ENCODE measurements at regions not wholly inside any gene's neighbourhood (a gene's known extent, or its start where the extent isn't known, plus 50 kb on each side); places are given as distances from the start of the nearest gene placed in this dataset.

DNA sequence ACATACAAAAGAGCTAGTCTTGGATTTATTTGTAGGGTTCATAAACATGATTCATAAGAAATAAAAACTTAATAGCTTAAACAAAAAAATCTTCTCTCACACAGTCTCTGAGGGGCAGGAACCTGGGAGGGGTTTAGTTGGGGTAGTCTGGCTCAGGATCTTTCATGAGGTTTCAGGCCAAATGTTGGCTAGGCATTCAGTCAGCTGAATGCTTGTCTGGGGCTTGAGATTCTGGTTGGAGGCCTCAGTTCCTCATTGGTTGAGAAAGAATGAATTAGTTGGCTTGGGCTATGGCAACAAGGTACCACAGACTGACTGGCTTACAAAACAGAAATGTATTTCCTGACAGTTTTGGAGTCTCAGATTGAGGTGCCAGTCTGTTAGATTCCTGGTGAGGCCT, 74.3 kb downstream of the ANKRD7 start:
- no peaks in the 10 kb centered on the region for H3K36me3 ChIP-seq (ENCODE audit: insufficient read depth, low read length)
- no peak overlapping the region for H3K27ac ChIP-seq
- H3K4me3 ChIP-seq: no peak overlapping the region
- DNase-seq (ENCODE audit: low read depth, low spot score): no peak
- no peaks in the 10 kb centered on the region for H3K9me3 ChIP-seq (ENCODE audit: low read depth, low read length)
- H3K9ac ChIP-seq (ENCODE audit: insufficient read length): no peak overlapping the region
- TF ChIP-seq FOXP2 (optimal IDR thresholded peaks at IDR 0.05; ENCODE audit: control extremely low read depth, extremely low read length, insufficient read depth): no peak
- no peak for TF ChIP-seq EZH2 (IDR thresholded peaks at IDR 0.05)
- no peak for TF ChIP-seq POLR2AphosphoS5 (IDR thresholded peaks at IDR 0.05; ENCODE audit: borderline replicate concordance, low read depth, low read length)

DNA sequence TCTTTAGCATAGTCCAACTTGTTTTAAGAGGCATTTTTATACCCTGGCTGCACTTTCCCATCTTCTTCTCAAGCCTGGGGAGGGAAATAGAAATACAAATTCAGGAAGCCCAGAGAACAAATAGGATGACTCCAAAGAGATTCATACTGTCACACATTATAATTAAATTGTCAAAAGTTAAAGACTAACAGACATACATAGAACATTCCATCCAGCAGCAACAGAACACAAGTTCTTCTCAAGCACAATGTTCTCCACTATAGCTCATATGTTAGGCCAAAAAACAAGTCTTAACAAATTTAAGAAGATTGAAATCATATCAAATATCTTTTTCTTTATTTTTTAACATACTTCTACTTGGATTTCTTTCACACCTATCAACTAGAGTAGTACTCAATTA, 75.7 kb downstream of the ANKRD7 start:
- Histone ChIP-seq H3K36me3 (ENCODE audit: insufficient read depth, low read length) (no peaks in the 10 kb centered on the region), H3K9ac (ENCODE audit: insufficient read length) (no peak overlapping the region), H3K4me3 (no peak overlapping the region), H3K9me3 (ENCODE audit: low read depth, low read length) (no peaks in the 10 kb centered on the region), H3K27ac (no peak overlapping the region)
- DNase-seq (ENCODE audit: low read depth, low spot score): no peak
- TF ChIP-seq EZH2 (IDR thresholded peaks at IDR 0.05) (no peak), FOXP2 (optimal IDR thresholded peaks at IDR 0.05; ENCODE audit: control extremely low read depth, extremely low read length, insufficient read depth) (no peak), POLR2AphosphoS5 (IDR thresholded peaks at IDR 0.05; ENCODE audit: borderline replicate concordance, low read depth, low read length) (no peak)

DNA sequence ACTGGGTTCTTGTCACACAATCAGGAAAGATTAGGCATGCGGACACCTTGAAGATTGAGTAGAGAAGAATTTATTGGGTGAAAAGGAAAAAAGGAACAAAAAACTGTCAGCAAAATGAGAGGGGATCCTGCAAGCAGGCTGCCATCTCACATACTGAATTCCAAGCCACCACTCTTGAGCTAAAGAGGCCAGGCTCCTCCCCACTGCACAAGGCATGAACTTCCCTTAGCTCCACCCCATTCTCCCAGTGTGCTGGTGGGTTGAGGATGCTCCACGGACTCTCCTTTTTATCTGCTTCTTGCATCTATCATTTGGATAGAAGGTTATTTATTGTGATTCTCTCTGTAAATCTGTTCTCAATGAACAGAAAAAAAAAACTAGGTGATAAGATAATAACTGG, 79.6 kb downstream of the ANKRD7 start:
- no peak for TF ChIP-seq EZH2 (IDR thresholded peaks at IDR 0.05)
- no peak for TF ChIP-seq FOXP2 (optimal IDR thresholded peaks at IDR 0.05; ENCODE audit: control extremely low read depth, extremely low read length, insufficient read depth)
- TF ChIP-seq POLR2AphosphoS5 (IDR thresholded peaks at IDR 0.05; ENCODE audit: borderline replicate concordance, low read depth, low read length): no peak
- Histone ChIP-seq H3K4me3 (no peak overlapping the region), H3K36me3 (ENCODE audit: insufficient read depth, low read length) (no peaks in the 10 kb centered on the region), H3K9ac (ENCODE audit: insufficient read length) (no peak overlapping the region), H3K27ac (no peak overlapping the region), H3K9me3 (ENCODE audit: low read depth, low read length) (peaks cover 2% of the 10 kb centered on the region; the same call in 1 of the 2 replicates)
- DNase-seq (ENCODE audit: low read depth, low spot score): no peak

DNA sequence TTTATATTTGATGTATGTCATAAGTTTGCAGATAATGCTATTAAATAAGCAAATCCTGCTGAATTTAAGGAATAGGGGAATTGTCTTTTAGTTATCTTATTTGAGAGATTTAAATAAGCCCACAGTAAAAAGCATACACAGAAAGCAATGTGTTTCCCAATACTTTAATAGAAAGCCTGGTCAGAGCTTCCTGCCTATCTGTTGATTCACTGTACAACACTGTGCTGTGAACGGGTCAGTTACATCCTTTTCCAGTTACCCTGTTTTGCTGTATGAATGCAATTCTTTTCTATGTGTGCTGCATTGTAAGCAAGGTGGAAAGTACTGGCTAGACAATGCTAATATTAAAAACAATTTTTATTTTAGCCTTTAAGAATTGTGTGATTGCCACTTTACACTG, 81.2 kb downstream of the ANKRD7 start:
- no peak overlapping the region for H3K9ac ChIP-seq (ENCODE audit: insufficient read length)
- TF ChIP-seq FOXP2 (optimal IDR thresholded peaks at IDR 0.05; ENCODE audit: control extremely low read depth, extremely low read length, insufficient read depth) (no peak), EZH2 (IDR thresholded peaks at IDR 0.05) (no peak), POLR2AphosphoS5 (IDR thresholded peaks at IDR 0.05; ENCODE audit: borderline replicate concordance, low read depth, low read length) (no peak)
- no peak overlapping the region for H3K4me3 ChIP-seq
- peaks cover 2% of the 10 kb centered on the region; the same call in 1 of the 2 replicates for H3K9me3 ChIP-seq (ENCODE audit: low read depth, low read length)
- H3K27ac ChIP-seq: no peak overlapping the region
- no peaks in the 10 kb centered on the region for H3K36me3 ChIP-seq (ENCODE audit: insufficient read depth, low read length)
- no peak for DNase-seq (ENCODE audit: low read depth, low spot score)

DNA sequence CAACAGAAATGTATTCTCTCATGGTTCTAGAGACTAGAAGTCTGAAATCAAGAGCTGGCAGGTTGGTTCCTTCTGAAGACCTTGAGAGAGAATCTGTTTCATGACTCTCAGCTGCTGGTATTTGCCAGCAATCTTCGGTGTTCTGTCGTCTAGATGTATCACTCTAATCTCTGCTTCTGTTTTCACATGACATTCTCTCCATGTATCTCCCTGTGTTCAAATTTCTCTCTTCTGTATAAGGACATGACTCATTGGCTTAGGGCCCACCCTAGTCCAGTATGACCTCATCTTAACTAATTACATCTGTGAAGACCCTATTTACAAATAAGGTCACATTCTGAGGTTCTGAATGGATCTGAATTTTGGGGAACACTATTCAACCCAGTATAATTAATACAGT, 82.3 kb downstream of the ANKRD7 start:
- DNase-seq (ENCODE audit: low read depth, low spot score): no peak
- no peaks in the 10 kb centered on the region for H3K36me3 ChIP-seq (ENCODE audit: insufficient read depth, low read length)
- H3K9me3 ChIP-seq (ENCODE audit: low read depth, low read length): peaks cover 2% of the 10 kb centered on the region; the same call in 1 of the 2 replicates
- no peak overlapping the region for H3K27ac ChIP-seq
- TF ChIP-seq POLR2AphosphoS5 (IDR thresholded peaks at IDR 0.05; ENCODE audit: borderline replicate concordance, low read depth, low read length): no peak
- TF ChIP-seq EZH2 (IDR thresholded peaks at IDR 0.05): no peak
- TF ChIP-seq FOXP2 (optimal IDR thresholded peaks at IDR 0.05; ENCODE audit: control extremely low read depth, extremely low read length, insufficient read depth): no peak
- no peak overlapping the region for H3K9ac ChIP-seq (ENCODE audit: insufficient read length)
- no peak overlapping the region for H3K4me3 ChIP-seq

DNA sequence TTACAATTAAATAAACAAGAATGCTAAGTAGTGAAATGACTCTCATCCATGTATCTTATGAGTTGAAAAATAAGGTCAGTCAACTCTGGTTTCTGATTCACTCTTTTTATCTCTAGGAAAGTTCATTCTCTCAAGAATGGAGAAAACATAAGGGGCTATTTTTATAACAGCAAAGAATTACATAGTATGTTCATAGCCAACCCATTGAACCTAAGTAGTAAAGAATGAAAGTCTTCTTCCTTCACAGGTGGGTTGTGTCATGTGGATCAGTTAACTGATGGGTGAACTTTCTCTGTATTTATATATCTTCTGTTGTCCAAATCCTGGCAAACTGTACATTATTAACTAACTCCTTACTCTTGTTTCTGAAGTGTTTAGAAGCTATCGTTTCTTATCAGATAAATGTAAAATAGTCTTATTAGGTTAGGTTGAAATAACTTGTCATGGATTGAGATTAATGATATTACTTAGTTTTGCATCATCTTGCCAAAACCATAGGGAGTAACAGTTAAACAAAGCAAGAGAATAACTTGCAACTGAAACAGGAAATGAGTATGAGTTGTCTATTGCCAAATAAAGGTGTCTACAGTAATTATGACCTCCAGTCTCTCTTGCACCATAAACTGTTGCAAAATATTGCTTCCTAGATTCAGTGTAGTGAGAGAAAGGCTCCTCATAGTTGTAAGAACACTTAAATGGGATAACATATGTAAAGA, 86.8 kb downstream of the ANKRD7 start:
- H3K4me3 ChIP-seq: peak overlapping the region; percentile 56

DNA sequence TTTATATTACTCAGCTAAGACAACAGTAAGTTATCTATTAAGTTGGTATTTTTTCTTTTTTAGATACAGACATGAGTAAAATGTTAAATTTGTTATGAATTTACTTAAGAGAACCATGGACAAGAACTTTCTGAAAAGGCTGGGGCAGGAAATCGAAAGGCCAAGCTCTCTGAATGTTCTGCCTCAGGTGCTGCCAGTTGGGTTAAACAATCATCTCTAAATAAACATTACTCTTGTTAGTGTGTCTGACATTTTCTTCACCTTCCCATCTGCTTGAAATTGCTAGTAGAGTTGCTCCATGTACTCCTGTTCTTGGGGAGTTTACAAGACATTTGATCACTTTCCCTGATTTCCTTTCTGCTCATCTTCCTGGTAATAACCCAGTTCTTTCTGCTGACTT, 87.5 kb downstream of the ANKRD7 start:
- H3K9me3 ChIP-seq (ENCODE audit: low read depth, low read length): peaks cover 2% of the 10 kb centered on the region; the same call in 1 of the 2 replicates
- DNase-seq (ENCODE audit: low read depth, low spot score): no peak
- no peaks in the 10 kb centered on the region for H3K36me3 ChIP-seq (ENCODE audit: insufficient read depth, low read length)
- peak overlapping the region; percentile 56 for H3K4me3 ChIP-seq
- peak overlapping the region; percentile 27 for H3K9ac ChIP-seq (ENCODE audit: insufficient read length)
- H3K27ac ChIP-seq: peak overlapping the region; percentile 61
- TF ChIP-seq POLR2AphosphoS5 (IDR thresholded peaks at IDR 0.05; ENCODE audit: borderline replicate concordance, low read depth, low read length) (no peak), EZH2 (IDR thresholded peaks at IDR 0.05) (no peak)

More for the DNA sequence above, 86.8 kb downstream of the ANKRD7 start:
- no peaks in the 10 kb centered on the region for H3K36me3 ChIP-seq (ENCODE audit: insufficient read depth, low read length)
- TF ChIP-seq EZH2 (IDR thresholded peaks at IDR 0.05): no peak
- peak; percentile 83; the same call in 1 of the 2 replicates for TF ChIP-seq POLR2AphosphoS5 (IDR thresholded peaks at IDR 0.05; ENCODE audit: borderline replicate concordance, low read depth, low read length)
- DNase-seq (ENCODE audit: low read depth, low spot score): peak; percentile 93
- peak overlapping the region; percentile 90 for H3K27ac ChIP-seq
- peaks cover 2% of the 10 kb centered on the region; the same call in 1 of the 2 replicates for H3K9me3 ChIP-seq (ENCODE audit: low read depth, low read length)
- H3K9ac ChIP-seq (ENCODE audit: insufficient read length): peak overlapping the region; percentile 34

DNA sequence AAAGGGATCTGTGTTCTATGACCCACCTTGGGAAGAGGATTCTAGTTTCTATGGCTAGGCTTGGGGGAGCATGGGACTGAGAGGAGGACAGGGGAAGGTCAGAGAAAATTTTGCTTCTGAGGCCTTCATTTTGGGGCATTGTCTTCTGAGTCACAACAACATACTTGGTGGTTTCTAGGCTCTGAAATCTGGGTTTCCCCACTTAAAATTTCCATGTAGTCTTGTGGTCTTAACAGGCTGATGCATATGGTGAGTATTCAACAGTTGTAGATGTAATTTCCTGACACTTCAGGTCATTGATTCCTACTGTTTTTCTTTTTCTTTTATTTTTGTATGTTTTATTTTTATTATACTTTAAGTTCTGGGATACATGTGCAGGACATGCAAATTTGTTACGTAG, 88.5 kb downstream of the ANKRD7 start:
- Histone ChIP-seq H3K9ac (ENCODE audit: insufficient read length) (no peak overlapping the region), H3K27ac (0 out of 2 replicates have a peak overlapping the region, but pooled peaks have one; percentile 61), H3K9me3 (ENCODE audit: low read depth, low read length) (peaks cover 2% of the 10 kb centered on the region; the same call in 1 of the 2 replicates)

More for the DNA sequence above, 88.5 kb downstream of the ANKRD7 start:
- no peak for DNase-seq (ENCODE audit: low read depth, low spot score)
- Histone ChIP-seq H3K36me3 (ENCODE audit: insufficient read depth, low read length) (no peaks in the 10 kb centered on the region), H3K4me3 (no peak overlapping the region)
- TF ChIP-seq FOXP2 (optimal IDR thresholded peaks at IDR 0.05; ENCODE audit: control extremely low read depth, extremely low read length, insufficient read depth) (no peak), POLR2AphosphoS5 (IDR thresholded peaks at IDR 0.05; ENCODE audit: borderline replicate concordance, low read depth, low read length) (no peak), EZH2 (IDR thresholded peaks at IDR 0.05) (no peak)
